ENCODE measurements at regions not wholly inside any gene's neighbourhood (a gene's known extent, or its start where the extent isn't known, plus 50 kb on each side); places are given as distances from the start of the nearest gene placed in this dataset.

DNA sequence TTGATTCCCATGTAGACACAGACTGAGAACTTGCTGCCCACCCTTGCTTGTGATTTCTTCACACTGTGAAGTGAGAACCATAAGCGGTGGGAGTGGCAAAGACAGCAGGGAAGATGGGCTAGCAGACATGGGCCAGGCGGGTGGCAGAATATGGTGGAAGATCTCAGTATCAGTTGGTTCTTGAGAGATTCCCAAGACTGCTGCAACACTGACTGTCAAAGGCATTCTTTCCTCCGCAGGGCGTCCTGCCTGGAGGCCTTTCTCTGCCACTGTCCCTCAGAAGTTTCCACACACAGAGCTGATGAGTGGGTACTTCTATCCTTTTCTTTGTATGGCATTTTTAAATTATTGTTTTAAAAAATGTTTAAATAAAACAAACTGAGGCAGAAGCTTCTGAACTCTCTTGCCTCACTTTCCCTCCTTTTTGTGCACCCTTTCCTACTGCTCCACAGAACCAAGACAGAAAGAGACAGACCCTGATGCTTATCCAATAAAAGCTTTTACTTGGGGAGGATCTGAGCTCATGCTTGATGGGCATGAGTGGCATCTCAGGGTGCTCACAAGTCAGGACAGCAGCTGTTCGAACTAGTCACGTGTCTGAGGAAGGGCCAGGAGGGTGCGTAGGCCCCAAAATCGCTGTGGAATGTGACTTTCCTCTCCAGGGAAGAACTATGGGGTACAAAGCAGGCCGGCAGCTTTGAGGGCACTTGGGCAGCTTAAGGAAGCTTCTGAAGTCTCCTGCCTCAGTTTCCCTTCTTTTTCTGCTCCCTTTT is 104.7 kb upstream of the PCGF5 start:
- DNase-seq (ENCODE audit: low spot score), result no peak
- H3K36me3 Mint-ChIP-seq (ENCODE audit: low read depth), result no peaks in the 10 kb centered on the region
- H3K4me1 Mint-ChIP-seq (ENCODE audit: low read depth), result no peaks in the 10 kb centered on the region
- no peaks in the 10 kb centered on the region for H3K9me3 Mint-ChIP-seq
- no peak overlapping the region for H3K27ac Mint-ChIP-seq
- intact Hi-C loops (cut with micrococcal nuclease), result no loop called here
- peaks cover 12% of the 10 kb centered on the region for H3K27me3 Mint-ChIP-seq (ENCODE audit: insufficient read depth)
- no peak overlapping the region for H3K4me3 Mint-ChIP-seq

DNA sequence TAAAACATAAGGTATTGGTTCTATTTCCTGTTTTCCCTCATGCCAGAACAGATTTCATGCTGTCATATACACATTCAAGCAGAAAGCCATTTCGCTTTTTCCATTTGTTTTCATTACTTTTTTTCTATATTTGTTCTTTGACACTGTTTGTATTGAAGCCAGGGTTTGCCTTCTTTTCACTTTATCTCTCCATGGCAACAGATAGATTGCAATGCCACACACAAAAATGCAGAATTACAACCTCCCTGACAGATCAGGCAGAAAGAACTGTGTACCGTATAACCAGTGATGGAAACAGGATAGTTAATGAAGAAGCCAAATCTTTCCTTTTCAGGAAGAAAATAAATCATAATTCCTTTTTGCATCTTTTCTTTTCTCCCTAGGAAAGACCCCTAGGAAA is 103.0 kb upstream of the PCGF5 start:
- no peaks in the 10 kb centered on the region for H3K36me3 Mint-ChIP-seq (ENCODE audit: low read depth)
- intact Hi-C loops (cut with micrococcal nuclease), result no loop called here
- H3K4me3 Mint-ChIP-seq, result no peak overlapping the region
- peaks cover 10% of the 10 kb centered on the region for H3K27me3 Mint-ChIP-seq (ENCODE audit: insufficient read depth)
- H3K27ac Mint-ChIP-seq, result no peak overlapping the region
- no peaks in the 10 kb centered on the region for H3K9me3 Mint-ChIP-seq
- DNase-seq (ENCODE audit: low spot score), result no peak
- H3K4me1 Mint-ChIP-seq (ENCODE audit: low read depth), result no peaks in the 10 kb centered on the region

DNA sequence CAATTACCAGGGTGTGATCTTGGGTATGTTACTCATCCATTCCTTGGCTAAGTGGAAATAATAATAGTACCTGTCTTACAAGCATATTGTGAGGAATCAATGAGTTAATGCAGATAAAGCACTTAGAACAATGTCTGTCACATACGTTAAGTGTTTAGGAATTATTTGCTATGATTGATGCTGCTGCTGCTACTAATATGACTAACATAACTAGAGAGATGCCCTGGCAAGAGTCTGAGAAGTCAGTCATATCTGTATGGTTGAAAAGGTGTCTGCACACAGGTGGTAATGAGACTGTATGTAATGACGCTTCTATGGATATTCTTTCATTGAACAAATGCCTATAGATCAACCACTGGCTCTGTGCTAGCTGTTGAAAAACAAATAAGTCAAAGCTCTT is 100.1 kb upstream of the PCGF5 start:
- Mint-ChIP-seq H3K27me3 (ENCODE audit: insufficient read depth) (peaks cover 12% of the 10 kb centered on the region), H3K36me3 (ENCODE audit: low read depth) (no peaks in the 10 kb centered on the region), H3K9me3 (no peaks in the 10 kb centered on the region), H3K4me1 (ENCODE audit: low read depth) (no peaks in the 10 kb centered on the region), H3K27ac (no peak overlapping the region), H3K4me3 (no peak overlapping the region)
- intact Hi-C loops (cut with micrococcal nuclease), result no loop called here
- DNase-seq (ENCODE audit: low spot score), result no peak

DNA sequence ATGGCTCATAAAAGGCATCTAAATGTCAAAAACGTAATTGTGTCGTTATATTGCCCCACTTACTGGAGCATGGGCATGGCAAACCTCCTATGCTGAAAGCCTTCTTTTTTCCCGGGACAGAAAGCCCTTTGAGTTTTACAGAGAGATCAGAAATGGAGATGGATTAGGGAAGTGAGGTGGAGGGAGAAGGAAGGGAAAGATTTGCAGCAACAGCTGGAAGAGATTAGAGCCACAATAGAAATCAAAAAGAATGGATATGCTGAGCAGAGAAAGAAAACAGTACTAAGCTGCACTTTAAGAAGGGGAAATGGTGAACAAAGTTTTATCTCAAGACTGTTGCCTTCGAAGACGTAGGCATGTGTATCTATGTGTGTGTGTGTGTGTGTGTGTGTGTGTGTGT is 97.2 kb upstream of the PCGF5 start:
- no peak for DNase-seq (ENCODE audit: low spot score)
- H3K4me1 Mint-ChIP-seq (ENCODE audit: low read depth), result no peaks in the 10 kb centered on the region
- H3K27me3 Mint-ChIP-seq (ENCODE audit: insufficient read depth), result peaks cover 16% of the 10 kb centered on the region
- H3K9me3 Mint-ChIP-seq, result no peaks in the 10 kb centered on the region
- H3K27ac Mint-ChIP-seq, result no peak overlapping the region
- no peak overlapping the region for H3K4me3 Mint-ChIP-seq
- intact Hi-C loops (cut with micrococcal nuclease), result no loop called here
- H3K36me3 Mint-ChIP-seq (ENCODE audit: low read depth), result no peaks in the 10 kb centered on the region

DNA sequence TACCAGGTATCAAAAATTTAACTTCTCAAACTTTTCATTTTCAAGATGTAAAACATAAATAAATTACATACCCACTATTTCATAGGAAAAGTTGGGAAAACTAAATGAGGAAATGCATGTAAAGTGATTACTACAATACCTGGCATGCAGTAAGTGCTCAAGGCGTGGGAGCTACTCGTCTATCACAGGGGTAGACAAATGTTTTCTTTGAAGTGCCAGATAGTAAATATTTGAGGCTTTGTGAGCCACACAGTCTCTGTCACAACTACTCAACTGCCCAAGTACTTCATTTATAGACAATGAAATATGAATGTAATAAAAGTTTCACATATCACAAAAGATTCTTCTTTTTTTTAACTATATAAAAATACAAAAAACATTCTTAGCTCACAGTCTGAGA is 96.4 kb upstream of the PCGF5 start:
- Mint-ChIP-seq H3K4me1 (ENCODE audit: low read depth) (no peaks in the 10 kb centered on the region), H3K4me3 (no peak overlapping the region), H3K36me3 (ENCODE audit: low read depth) (no peaks in the 10 kb centered on the region), H3K27ac (no peak overlapping the region), H3K27me3 (ENCODE audit: insufficient read depth) (peaks cover 12% of the 10 kb centered on the region), H3K9me3 (no peaks in the 10 kb centered on the region)
- DNase-seq (ENCODE audit: low spot score), result no peak
- intact Hi-C loops (cut with micrococcal nuclease), result no loop called here

DNA sequence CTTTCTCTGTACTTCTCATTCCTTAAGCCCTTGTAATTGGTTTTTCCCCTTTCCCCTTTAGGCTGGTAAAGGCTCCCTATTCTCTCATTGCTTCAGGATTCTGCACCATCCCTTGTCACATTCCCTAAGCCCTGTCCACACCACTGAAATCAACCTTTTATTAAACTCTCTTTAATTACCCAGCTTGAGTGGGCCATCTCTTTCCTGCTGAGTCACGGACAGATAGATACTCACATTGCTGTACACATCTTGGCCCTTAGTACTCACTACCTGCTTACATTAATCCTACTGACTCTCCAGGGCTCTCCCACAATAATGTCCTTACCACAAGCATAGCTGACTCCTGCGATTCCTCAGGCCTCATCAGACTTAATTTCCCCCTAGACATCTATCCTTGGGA is 94.0 kb upstream of the PCGF5 start:
- peaks cover 14% of the 10 kb centered on the region for H3K27me3 Mint-ChIP-seq (ENCODE audit: insufficient read depth)
- intact Hi-C loops (cut with micrococcal nuclease), result no loop called here
- DNase-seq (ENCODE audit: low spot score), result no peak
- H3K36me3 Mint-ChIP-seq (ENCODE audit: low read depth), result no peaks in the 10 kb centered on the region
- H3K27ac Mint-ChIP-seq, result no peak overlapping the region
- no peaks in the 10 kb centered on the region for H3K9me3 Mint-ChIP-seq
- H3K4me3 Mint-ChIP-seq, result no peak overlapping the region
- H3K4me1 Mint-ChIP-seq (ENCODE audit: low read depth), result no peaks in the 10 kb centered on the region

DNA sequence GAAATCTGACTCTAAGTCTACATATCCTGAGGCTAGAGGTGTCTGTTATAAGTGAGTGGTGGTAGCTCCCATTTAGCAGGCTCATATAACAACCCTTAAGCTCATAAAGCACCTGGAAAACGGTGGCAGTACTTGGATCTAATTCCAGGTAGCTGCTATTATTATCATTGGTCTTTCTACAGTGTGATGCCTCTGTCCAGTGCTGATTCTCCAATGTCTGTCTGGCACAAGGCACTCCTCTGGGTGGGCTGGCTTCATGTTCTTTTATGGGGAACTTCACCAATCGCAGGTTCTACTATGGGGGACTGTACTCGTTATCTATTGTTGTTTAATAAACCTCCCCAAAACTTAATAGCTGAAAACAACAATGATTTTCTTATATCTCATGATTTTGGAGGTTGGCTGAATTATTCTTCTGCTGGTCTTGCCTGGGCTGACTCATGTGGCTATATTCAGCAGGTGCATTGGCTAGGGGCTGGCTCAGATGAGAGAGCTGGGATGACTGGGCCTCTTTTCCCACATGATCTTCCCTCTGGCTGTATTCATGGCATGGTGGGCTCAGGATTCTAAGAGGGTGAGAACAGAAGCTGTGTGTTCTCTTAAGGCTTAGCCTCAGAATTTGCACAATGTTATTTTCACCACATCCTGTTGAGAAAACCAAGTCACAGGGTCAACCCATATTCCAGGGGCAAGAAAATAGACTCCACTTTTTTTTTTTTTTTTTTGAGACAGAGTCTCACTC is 93.0 kb upstream of the PCGF5 start:
- DNase-seq (ENCODE audit: low spot score), result no peak
- peaks cover 14% of the 10 kb centered on the region for H3K27me3 Mint-ChIP-seq (ENCODE audit: insufficient read depth)
- no peak overlapping the region for H3K4me3 Mint-ChIP-seq
- H3K27ac Mint-ChIP-seq, result no peak overlapping the region
- intact Hi-C loops (cut with micrococcal nuclease), result no loop called here
- no peaks in the 10 kb centered on the region for H3K9me3 Mint-ChIP-seq
- no peaks in the 10 kb centered on the region for H3K4me1 Mint-ChIP-seq (ENCODE audit: low read depth)
- H3K36me3 Mint-ChIP-seq (ENCODE audit: low read depth), result no peaks in the 10 kb centered on the region

DNA sequence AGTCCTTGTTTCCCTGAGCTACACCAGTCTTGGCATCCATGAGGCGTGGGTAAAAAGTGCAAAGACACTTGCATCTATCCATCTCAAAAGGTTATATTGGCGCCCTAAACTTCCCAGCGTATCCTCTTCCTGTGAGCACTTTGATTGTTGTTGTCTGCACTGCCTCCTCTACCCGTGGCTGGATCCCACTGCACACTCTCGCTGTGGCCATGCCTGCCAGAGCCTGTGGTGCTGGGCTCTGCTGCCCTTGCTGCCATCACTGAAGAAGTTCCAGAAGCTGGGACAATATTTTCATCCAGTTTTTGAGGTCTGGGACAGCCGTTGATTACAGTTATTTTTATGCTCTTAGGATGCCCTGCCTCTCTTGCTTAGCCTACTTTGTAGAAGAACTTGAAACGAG is 85.3 kb upstream of the PCGF5 start:
- peaks cover 14% of the 10 kb centered on the region for H3K27me3 Mint-ChIP-seq (ENCODE audit: insufficient read depth)
- no peak overlapping the region for H3K4me3 Mint-ChIP-seq
- intact Hi-C loops (cut with micrococcal nuclease), result no loop called here
- no peak overlapping the region for H3K27ac Mint-ChIP-seq
- DNase-seq (ENCODE audit: low spot score), result no peak
- H3K9me3 Mint-ChIP-seq, result no peaks in the 10 kb centered on the region
- no peaks in the 10 kb centered on the region for H3K36me3 Mint-ChIP-seq (ENCODE audit: low read depth)
- no peaks in the 10 kb centered on the region for H3K4me1 Mint-ChIP-seq (ENCODE audit: low read depth)

DNA sequence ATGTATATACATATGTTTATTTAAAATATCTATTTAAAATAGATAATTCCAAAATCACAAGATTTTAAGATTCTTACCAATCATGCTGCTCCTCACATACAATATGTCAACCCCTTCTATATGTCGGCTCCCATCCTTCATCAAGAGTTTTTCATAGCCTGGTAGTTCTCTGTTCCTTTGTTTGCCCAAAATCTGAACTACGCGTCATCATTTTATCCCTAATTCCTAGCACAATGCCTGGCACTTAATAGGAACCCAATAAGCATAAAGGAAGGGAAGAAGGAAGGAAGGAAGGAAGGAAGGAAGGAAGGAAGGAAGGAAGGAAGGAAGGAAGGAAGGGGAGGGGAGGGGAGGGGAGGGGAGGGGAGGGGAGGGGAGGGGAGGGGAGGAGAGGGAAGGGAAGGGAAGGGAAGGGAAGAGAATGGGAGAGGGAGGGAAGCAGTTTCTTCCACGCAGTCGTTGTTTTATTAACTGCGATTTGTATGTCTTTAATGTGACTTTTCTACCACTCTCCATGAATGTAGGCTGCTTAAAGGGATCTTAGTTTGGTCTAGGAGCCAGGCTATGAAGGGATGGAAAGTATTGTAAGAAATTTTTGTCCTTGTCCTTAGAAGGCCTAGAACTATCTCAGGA is 83.3 kb upstream of the PCGF5 start:
- DNase-seq (ENCODE audit: low spot score), result no peak
- intact Hi-C loops (cut with micrococcal nuclease), result no loop called here

DNA sequence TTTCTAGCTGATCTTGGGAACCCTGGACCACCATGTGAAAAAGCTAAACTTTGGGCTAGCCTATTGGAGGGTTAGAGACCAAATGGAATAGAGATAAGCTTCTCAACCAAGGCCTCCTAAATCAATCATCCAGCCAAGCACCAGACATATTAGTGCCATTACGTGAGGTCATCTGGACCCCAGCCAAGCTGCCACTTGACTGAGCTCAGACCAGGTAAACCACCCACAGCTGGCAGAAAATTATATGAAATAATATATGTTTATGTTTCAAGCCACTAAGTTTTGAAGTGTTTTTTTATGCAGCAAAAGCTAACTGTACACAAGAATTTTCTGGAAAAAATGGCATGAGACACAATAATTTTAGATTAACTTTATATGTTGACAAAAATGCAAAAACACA is 82.6 kb upstream of the PCGF5 start:
- no peak for DNase-seq (ENCODE audit: low spot score)
- no peaks in the 10 kb centered on the region for H3K9me3 Mint-ChIP-seq
- H3K27me3 Mint-ChIP-seq (ENCODE audit: insufficient read depth), result peaks cover 9% of the 10 kb centered on the region
- no peak overlapping the region for H3K4me3 Mint-ChIP-seq
- no peaks in the 10 kb centered on the region for H3K36me3 Mint-ChIP-seq (ENCODE audit: low read depth)
- H3K27ac Mint-ChIP-seq, result no peak overlapping the region
- peaks cover 9% of the 10 kb centered on the region for H3K4me1 Mint-ChIP-seq (ENCODE audit: low read depth)
- intact Hi-C loops (cut with micrococcal nuclease), result no loop called here

More for the DNA sequence above, 83.3 kb upstream of the PCGF5 start:
- Mint-ChIP-seq H3K27ac (no peak overlapping the region), H3K36me3 (ENCODE audit: low read depth) (no peaks in the 10 kb centered on the region), H3K27me3 (ENCODE audit: insufficient read depth) (peaks cover 11% of the 10 kb centered on the region), H3K9me3 (no peaks in the 10 kb centered on the region), H3K4me1 (ENCODE audit: low read depth) (peaks cover 9% of the 10 kb centered on the region), H3K4me3 (no peak overlapping the region)

DNA sequence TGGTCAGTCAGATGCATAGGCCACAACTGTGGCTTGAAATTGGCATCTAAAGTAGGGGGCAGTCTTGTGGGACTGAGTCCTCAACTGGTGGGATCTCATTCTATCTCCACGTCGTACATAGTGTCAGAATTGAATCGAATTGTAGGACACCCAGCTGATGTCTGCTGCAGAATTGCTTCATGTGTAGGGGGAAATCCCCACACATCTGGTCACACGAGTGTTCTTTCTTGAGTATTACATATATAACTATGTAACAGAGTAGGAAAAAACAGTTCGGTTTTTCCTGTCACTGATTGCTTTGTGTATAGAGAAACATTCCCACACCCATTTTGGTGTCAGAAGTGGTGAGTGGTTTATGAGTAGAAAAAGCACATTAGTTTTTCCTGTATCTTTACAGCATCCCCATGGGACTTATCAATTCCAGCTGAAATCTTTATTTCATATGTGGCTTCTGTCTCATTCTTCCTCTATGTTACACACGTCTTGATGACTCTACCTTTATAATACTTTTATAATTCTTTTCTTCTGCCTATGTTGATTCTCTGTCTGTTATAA is 79.4 kb upstream of the PCGF5 start:
- intact Hi-C loops (cut with micrococcal nuclease), result no loop called here

DNA sequence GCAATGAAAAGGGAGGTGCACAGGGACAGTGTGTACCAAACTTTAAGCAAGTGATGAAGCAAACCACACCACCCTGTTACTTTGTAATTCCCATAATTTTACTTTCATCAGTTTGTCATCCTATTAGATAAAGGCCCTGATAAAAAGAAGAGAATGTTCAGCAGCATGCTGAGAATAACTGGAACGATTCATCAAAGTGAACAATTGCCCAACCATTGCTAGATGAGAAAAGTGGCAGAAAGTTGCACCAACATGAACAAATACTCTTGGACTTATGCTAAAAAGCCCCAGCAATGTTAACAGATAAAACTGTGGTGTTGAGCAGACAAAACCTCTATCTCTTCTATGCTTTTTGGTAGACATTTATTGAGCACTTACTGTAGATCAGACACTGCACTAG is 75.5 kb upstream of the PCGF5 start:
- Mint-ChIP-seq H3K4me3 (no peak overlapping the region), H3K27me3 (ENCODE audit: insufficient read depth) (peaks cover 23% of the 10 kb centered on the region), H3K27ac (no peak overlapping the region), H3K9me3 (no peaks in the 10 kb centered on the region), H3K4me1 (ENCODE audit: low read depth) (peaks cover 9% of the 10 kb centered on the region), H3K36me3 (ENCODE audit: low read depth) (no peaks in the 10 kb centered on the region)
- DNase-seq (ENCODE audit: low spot score), result no peak
- intact Hi-C loops (cut with micrococcal nuclease), result no loop called here

More for the DNA sequence above, 79.4 kb upstream of the PCGF5 start:
- peaks cover 10% of the 10 kb centered on the region for H3K27me3 Mint-ChIP-seq (ENCODE audit: insufficient read depth)
- no peak overlapping the region for H3K4me3 Mint-ChIP-seq
- no peaks in the 10 kb centered on the region for H3K36me3 Mint-ChIP-seq (ENCODE audit: low read depth)
- H3K4me1 Mint-ChIP-seq (ENCODE audit: low read depth), result peaks cover 9% of the 10 kb centered on the region
- no peak overlapping the region for H3K27ac Mint-ChIP-seq
- no peak for DNase-seq (ENCODE audit: low spot score)
- H3K9me3 Mint-ChIP-seq, result no peaks in the 10 kb centered on the region

DNA sequence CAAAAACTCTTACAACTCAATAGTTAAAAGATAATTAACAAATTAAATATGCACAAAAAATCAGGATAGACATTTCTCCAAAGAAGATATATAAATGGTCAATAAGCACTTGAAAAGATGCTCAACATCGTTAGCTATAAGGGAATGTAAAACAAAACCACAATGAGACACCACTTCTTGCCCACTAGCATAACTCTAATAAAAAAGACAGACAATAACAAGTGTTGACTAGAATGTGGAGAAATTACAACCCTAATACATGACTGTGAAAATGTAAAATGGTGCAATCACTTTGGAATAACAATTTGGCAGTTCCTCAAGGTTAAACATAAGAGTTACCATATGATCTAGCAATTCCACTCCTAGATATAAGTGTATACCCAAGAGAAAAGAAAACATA is 74.3 kb upstream of the PCGF5 start:
- Mint-ChIP-seq H3K36me3 (ENCODE audit: low read depth) (no peaks in the 10 kb centered on the region), H3K4me1 (ENCODE audit: low read depth) (peaks cover 8% of the 10 kb centered on the region), H3K27me3 (ENCODE audit: insufficient read depth) (peaks cover 26% of the 10 kb centered on the region), H3K9me3 (no peaks in the 10 kb centered on the region), H3K27ac (no peak overlapping the region), H3K4me3 (no peak overlapping the region)
- DNase-seq (ENCODE audit: low spot score), result no peak
- intact Hi-C loops (cut with micrococcal nuclease), result no loop called here

Data from activated T-helper 1 cell treated with anti-CD3 and anti-CD28 coated beads, Interleukin-12 subunit alpha, Interleukin-12 subunit beta, Interleukin-2, Interleukin-4 antibody, amounts not matched to agents 30 ng/mL and 10 ng/mL and 1 ng/mL, durations not matched to agents 14 hours and 24 hours and 36 hours (primary cell).